Kidney (tissue), 13 donors: ENCODE measurements at regions not wholly inside any gene's neighbourhood (a gene's known extent, or its start where the extent isn't known, plus 50 kb on each side); places are given as distances from the start of the nearest gene placed in this dataset.
"Not testable (repeated sequence)": the region's sequence is repeated elsewhere in the genome, so short reads cannot be mapped to it uniquely, and the experiment has no call there.

Source experiments
- DNase-seq, 5 donors: peaks; one replicate each; pipeline ENCODE4 v3.0.0-alpha.2; 2013 to 2020
- FAIRE-seq: peaks from 2 replicates; lab custom pipeline; 2012; peaks lifted over from hg19 to GRCh38; lab: Jason Lieb, UNC
- H3K27ac ChIP-seq, 2 donors: one replicate each; pipeline ENCODE4 v1.7.0; 2013; ENCODE audit warnings: low read depth in 2 of 2, low read length in 2 of 2, inconsistent platforms in 1 of 2
- H3K27me3 ChIP-seq: one replicate; pipeline ENCODE4 v1.7.1; 2013; ENCODE audit warnings: low read length, inconsistent platforms; ENCODE audit not compliant: control insufficient read depth, insufficient read depth
- H3K36me3 ChIP-seq, 3 donors: one replicate each; pipeline versions ENCODE4 v1.7.0 to v1.7.1; 2013; ENCODE audit warnings: low read length in 3 of 3, control low read depth in 1 of 3, inconsistent platforms in 1 of 3; ENCODE audit not compliant: insufficient read depth in 3 of 3, control insufficient read depth in 2 of 3
- H3K4me1 ChIP-seq, 3 donors: one replicate each; pipeline versions ENCODE4 v1.7.0 to v1.7.1; 2013; ENCODE audit warnings: low read length in 3 of 3, inconsistent platforms in 1 of 3, low read depth in 1 of 3; ENCODE audit not compliant: control insufficient read depth in 2 of 3, insufficient read depth in 2 of 3
- H3K4me3 ChIP-seq, 3 donors: one replicate each; pipeline versions ENCODE4 v1.7.0 to v1.8.1; 2013; ENCODE audit warnings: low read length in 3 of 3, control low read depth in 1 of 3, inconsistent platforms in 1 of 3
- H3K9ac ChIP-seq, 3 donors: one replicate each; pipeline versions ENCODE4 v1.7.0 to v1.7.1; 2013; ENCODE audit warnings: low read length in 3 of 3, control low read depth in 1 of 3, inconsistent platforms in 1 of 3
- H3K9me3 ChIP-seq, 3 donors: one replicate each; pipeline versions ENCODE4 v1.7.0 to v1.7.1; 2013; ENCODE audit warnings: low read length in 3 of 3, control low read depth in 1 of 3, inconsistent platforms in 1 of 3; ENCODE audit not compliant: control insufficient read depth in 2 of 3, insufficient read depth in 1 of 3
- CTCF ChIP-seq: IDR thresholded peaks from 3 replicates; pipeline ENCODE4 v1.5.1; 2012; ENCODE audit warnings: mild to moderate bottlenecking, moderate library complexity, borderline replicate concordance; ENCODE audit not compliant: insufficient read depth; ENCODE audit errors: extremely low read depth
- intact Hi-C: fragments of 100-400 bp; cut with DNase I; formaldehyde crosslinking; loops from one replicate; pipeline ENCODE4 v1.11.1; 2022
- donor health status: control.
- donor health status: control.
- donor health status: control.
- donor health status: control.
- donor health status: control.
- donor health status: DM: yes; HTN: yes; CAD: no.
- donor health status: Normal renal cell carcinoma (clear cell type).

GRCh38 chr14:106372870-106373652 is 846.7 kb downstream of the TMEM121 start:
- TF ChIP-seq CTCF: peak; percentile 42

GRCh38 chr14:106373653-106374110 is 847.3 kb downstream of the TMEM121 start:
- intact Hi-C loops, H3K4me1 ChIP-seq, H3K9me3 ChIP-seq, H3K9ac ChIP-seq, H3K4me3 ChIP-seq, H3K27ac ChIP-seq, DNase-seq, FAIRE-seq, H3K27me3 ChIP-seq, H3K36me3 ChIP-seq: not testable (repeated sequence)

More at GRCh38 chr14:106372870-106373652, 846.7 kb downstream of the TMEM121 start:
- H3K27ac ChIP-seq: no peak overlapping the region
- peak in 1 of 5 donors; percentile 77 for DNase-seq
- H3K4me1 ChIP-seq: no peaks in the 10 kb centered on the region
- H3K36me3 ChIP-seq: no peaks in the 10 kb centered on the region
- intact Hi-C loops: no loop called here
- H3K9me3 ChIP-seq: no peaks in the 10 kb centered on the region
- no peak overlapping the region for H3K9ac ChIP-seq
- H3K27me3 ChIP-seq: no peaks in the 10 kb centered on the region
- H3K4me3 ChIP-seq: no peak overlapping the region
- FAIRE-seq: no peak

GRCh38 chr14:106377432-106377831 is 851.0 kb downstream of the TMEM121 start:
- no peak overlapping the region for H3K4me3 ChIP-seq
- no peaks in the 10 kb centered on the region for H3K36me3 ChIP-seq
- FAIRE-seq (no peak), DNase-seq (no peak)
- H3K4me1 ChIP-seq: no peaks in the 10 kb centered on the region
- intact Hi-C loops: no loop called here
- no peak for TF ChIP-seq CTCF
- no peak overlapping the region for H3K9ac ChIP-seq
- H3K27ac ChIP-seq: no peak overlapping the region
- no peaks in the 10 kb centered on the region for H3K9me3 ChIP-seq
- no peaks in the 10 kb centered on the region for H3K27me3 ChIP-seq

- no peak for DNase-seq
- no peak overlapping the region for H3K4me3 ChIP-seq
- intact Hi-C loops: no loop called here
- FAIRE-seq: no peak
- no peaks in the 10 kb centered on the region for H3K27me3 ChIP-seq
- no peak overlapping the region for H3K27ac ChIP-seq
- no peak overlapping the region for H3K9ac ChIP-seq
- no peaks in the 10 kb centered on the region for H3K36me3 ChIP-seq
- no peaks in the 10 kb centered on the region for H3K9me3 ChIP-seq
- no peaks in the 10 kb centered on the region for H3K4me1 ChIP-seq
- TF ChIP-seq CTCF: no peak
These were observed 851.8 kb downstream of the TMEM121 start for GRCh38 chr14:106378191-106378590.
